OCI-LY3 (cell line): ENCODE measurements at regions not wholly inside any gene's neighbourhood (a gene's known extent, or its start where the extent isn't known, plus 50 kb on each side); places are given as distances from the start of the nearest gene placed in this dataset.

ENCODE experiments used
- H2AFZ ChIP-seq: fragments of 200-600, 300-600 bp; shearing (Covaris generic); 2 replicates; pipeline ENCODE4 v1.6.0; 2014; ENCODE audit warnings: antibody characterized with exemption, low read depth, low read length
- H3K27ac ChIP-seq: fragments of 200-600, 300-600 bp; sonication (generic); 2 replicates; pipeline ENCODE4 v1.5.1; 2014; ENCODE audit warnings: mild to moderate bottlenecking, low read length, moderate library complexity, mixed read lengths
- H3K27me3 ChIP-seq: fragments of 200-600, 300-600 bp; sonication (generic); 2 replicates; pipeline ENCODE4 v1.6.1; 2014; ENCODE audit warnings: low read depth, low read length, mixed read lengths
- H3K36me3 ChIP-seq: fragments of 200-600, 300-600 bp; sonication (generic); replicated peaks from 2 replicates; pipeline ENCODE3; 2014; ENCODE audit warnings: low read depth, low read length, mixed read lengths
- H3K4me1 ChIP-seq: fragments of 300-600, 200-600 bp; sonication (generic); 2 replicates; pipeline ENCODE4 v1.6.1; 2014; ENCODE audit warnings: low read length, mixed read lengths
- H3K4me2 ChIP-seq: fragments of 200-600, 300-600 bp; sonication (generic); 2 replicates; pipeline ENCODE4 v1.6.1; 2014; ENCODE audit warnings: low read length, mixed read lengths
- H3K4me3 ChIP-seq: fragments of 300-600, 200-600 bp; sonication (generic); 2 replicates; pipeline ENCODE4 v1.5.1; 2014; ENCODE audit warnings: antibody characterized with exemption, mild to moderate bottlenecking, low read length, moderate library complexity
- H3K79me2 ChIP-seq: fragments of 300-600, 200-600 bp; shearing (Covaris generic); 2 replicates; pipeline ENCODE4 v1.6.1; 2014; ENCODE audit warnings: mild to moderate bottlenecking, low read length, mixed read lengths
- H3K9ac ChIP-seq: fragments of 300-600, 200-600 bp; shearing (Covaris generic); 2 replicates; pipeline ENCODE4 v1.6.0; 2014; ENCODE audit warnings: mild to moderate bottlenecking, low read length, moderate library complexity
- H3K9me3 ChIP-seq: fragments of 200-600, 300-600 bp; shearing (Covaris generic); 2 replicates; pipeline ENCODE4 v1.6.1; 2014; ENCODE audit warnings: low read length, mixed read lengths; ENCODE audit not compliant: insufficient read depth
- H4K20me1 ChIP-seq: fragments of 200-600, 300-600 bp; sonication (generic); 2 replicates; pipeline ENCODE4 v1.6.1; 2016; ENCODE audit warnings: low read length, mixed read lengths; ENCODE audit not compliant: insufficient read depth
- EZH2phosphoT487 ChIP-seq: fragments of 200-600 bp; shearing (Covaris generic); IDR thresholded peaks from 2 replicates; pipeline ENCODE4 v1.6.1; 2018; ENCODE audit warnings: antibody characterized with exemption, mixed run types, low read depth
- TF ChIP-seq, protein P1 (sequence below): fragments of 200-600, 300-600 bp; sonication (generic); IDR thresholded peaks from 2 replicates; pipeline ENCODE4 v1.5.1; 2014; ENCODE audit warnings: antibody characterized with exemption, low read length, low read depth

DNA sequence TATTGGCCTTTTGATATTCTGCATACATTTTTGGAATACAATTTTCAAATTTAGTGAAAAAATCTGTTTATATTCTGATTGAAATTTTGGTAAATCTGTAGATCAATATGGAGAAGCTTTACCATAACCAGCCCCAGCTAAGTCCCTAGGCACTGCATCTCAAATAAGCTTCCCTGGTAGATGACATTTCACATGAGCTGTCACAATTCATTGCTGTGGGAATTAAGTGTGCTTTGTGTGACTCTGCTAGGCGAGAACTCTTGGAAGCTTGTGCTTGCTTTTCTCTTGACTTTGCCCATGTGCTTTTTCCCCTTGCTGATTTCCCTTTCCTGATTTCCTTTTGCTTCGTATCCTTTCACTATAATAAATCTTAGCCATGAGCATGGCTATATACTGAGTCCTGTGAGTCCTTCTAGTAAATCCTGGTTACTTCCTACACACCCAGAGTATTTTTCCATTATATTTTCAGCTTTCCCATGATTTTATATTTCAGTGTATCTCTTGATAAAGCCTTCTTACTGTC is 166.5 kb upstream of the MMS22L start:
- H3K4me3 ChIP-seq, result no peak overlapping the region
- H3K79me2 ChIP-seq, result no peaks in the 10 kb centered on the region
- no peaks in the 10 kb centered on the region for H3K36me3 ChIP-seq
- no peak overlapping the region for H3K4me2 ChIP-seq
- no peak overlapping the region for H2AFZ ChIP-seq
- no peak overlapping the region for H3K27ac ChIP-seq
- H3K27me3 ChIP-seq, result no peaks in the 10 kb centered on the region
- H3K9ac ChIP-seq, result no peak overlapping the region
- H3K9me3 ChIP-seq, result no peaks in the 10 kb centered on the region
- no peak for TF ChIP-seq EZH2phosphoT487
- TF ChIP-seq, protein P1, sequence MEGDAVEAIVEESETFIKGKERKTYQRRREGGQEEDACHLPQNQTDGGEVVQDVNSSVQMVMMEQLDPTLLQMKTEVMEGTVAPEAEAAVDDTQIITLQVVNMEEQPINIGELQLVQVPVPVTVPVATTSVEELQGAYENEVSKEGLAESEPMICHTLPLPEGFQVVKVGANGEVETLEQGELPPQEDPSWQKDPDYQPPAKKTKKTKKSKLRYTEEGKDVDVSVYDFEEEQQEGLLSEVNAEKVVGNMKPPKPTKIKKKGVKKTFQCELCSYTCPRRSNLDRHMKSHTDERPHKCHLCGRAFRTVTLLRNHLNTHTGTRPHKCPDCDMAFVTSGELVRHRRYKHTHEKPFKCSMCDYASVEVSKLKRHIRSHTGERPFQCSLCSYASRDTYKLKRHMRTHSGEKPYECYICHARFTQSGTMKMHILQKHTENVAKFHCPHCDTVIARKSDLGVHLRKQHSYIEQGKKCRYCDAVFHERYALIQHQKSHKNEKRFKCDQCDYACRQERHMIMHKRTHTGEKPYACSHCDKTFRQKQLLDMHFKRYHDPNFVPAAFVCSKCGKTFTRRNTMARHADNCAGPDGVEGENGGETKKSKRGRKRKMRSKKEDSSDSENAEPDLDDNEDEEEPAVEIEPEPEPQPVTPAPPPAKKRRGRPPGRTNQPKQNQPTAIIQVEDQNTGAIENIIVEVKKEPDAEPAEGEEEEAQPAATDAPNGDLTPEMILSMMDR, result no peak
- H4K20me1 ChIP-seq, result no peaks in the 10 kb centered on the region
- H3K4me1 ChIP-seq, result no peaks in the 10 kb centered on the region

DNA sequence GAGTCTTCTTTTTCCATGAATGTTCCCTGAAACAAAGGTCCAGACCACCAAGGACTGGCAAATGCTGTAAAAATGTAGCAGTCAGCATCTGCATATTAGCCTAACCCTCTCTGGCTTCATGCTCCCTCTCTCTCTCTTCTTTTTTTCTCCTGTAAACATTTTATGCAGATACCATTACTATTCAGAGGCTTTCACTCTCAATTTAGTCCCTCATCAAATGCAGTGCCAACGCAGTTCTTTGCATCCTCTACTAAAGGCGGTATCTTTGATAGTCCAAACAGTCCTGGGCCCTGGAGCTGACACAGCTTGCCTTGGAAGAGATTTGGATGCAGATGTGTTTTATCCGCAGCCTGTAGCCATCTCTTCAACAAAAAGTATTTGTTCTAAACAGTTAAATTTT is 167.1 kb upstream of the MMS22L start:
- H3K9ac ChIP-seq, result no peak overlapping the region
- no peaks in the 10 kb centered on the region for H3K27me3 ChIP-seq
- no peaks in the 10 kb centered on the region for H4K20me1 ChIP-seq

DNA sequence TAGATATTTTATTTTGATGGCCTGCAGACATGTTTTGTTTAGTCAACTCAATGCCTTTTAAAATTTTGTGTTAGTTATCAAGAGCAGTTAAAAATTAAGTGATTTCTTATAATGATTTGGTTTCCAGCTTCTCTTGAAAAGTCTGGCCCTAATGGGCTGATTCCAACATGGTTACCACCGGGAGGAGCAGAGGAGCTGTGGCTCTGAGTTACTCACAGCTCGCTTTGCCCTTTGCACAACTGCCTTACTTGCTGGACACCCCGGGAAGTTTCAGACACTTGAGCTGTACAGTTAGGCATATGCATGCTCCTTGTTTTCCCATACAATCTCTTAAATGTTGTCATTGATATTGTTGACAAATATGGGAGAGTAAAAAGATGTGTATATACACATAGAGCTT is 173.1 kb upstream of the MMS22L start:
- Histone ChIP-seq H3K36me3 (no peaks in the 10 kb centered on the region), H3K4me2 (no peak overlapping the region), H4K20me1 (no peaks in the 10 kb centered on the region)

More for the DNA sequence above, 167.1 kb upstream of the MMS22L start:
- Histone ChIP-seq H3K4me3 (no peak overlapping the region), H3K79me2 (no peaks in the 10 kb centered on the region), H3K9me3 (no peaks in the 10 kb centered on the region), H3K27ac (no peak overlapping the region), H3K4me1 (0 out of 2 replicates have a peak, but pooled peaks cover 2% of the 10 kb centered on the region), H2AFZ (no peak overlapping the region), H3K36me3 (no peaks in the 10 kb centered on the region), H3K4me2 (no peak overlapping the region)
- TF ChIP-seq, protein P1, result no peak

DNA sequence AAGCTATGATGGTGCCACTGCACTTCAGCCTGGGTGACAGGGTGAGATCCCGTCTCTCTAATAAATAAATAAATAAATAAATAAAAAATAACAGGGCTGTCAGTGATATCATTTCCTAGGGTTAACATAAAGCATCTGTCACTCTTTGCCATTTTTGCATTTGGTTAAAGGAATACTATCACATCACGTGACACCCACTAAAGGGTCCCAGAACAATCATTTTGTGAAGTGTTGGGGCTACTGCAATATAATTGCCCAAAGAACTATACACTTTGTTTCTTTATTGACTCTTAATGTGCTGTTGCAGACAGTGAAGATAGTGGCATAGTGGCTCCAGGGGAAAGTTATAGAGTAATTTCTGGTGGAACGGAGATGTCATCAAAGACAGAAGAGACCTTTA is 176.5 kb upstream of the MMS22L start:
- Histone ChIP-seq H3K79me2 (no peaks in the 10 kb centered on the region), H3K4me1 (peaks cover 25% of the 10 kb centered on the region), H3K36me3 (no peaks in the 10 kb centered on the region), H3K27ac (no peak overlapping the region), H3K27me3 (no peaks in the 10 kb centered on the region), H3K4me2 (no peak overlapping the region), H2AFZ (no peak overlapping the region), H3K4me3 (no peak overlapping the region), H3K9ac (no peak overlapping the region), H4K20me1 (no peaks in the 10 kb centered on the region), H3K9me3 (no peaks in the 10 kb centered on the region)
- TF ChIP-seq EZH2phosphoT487, result no peak
- TF ChIP-seq, protein P1, result no peak

More for the DNA sequence above, 173.1 kb upstream of the MMS22L start:
- TF ChIP-seq, protein P1, result no peak
- TF ChIP-seq EZH2phosphoT487, result no peak
- Histone ChIP-seq H3K9ac (no peak overlapping the region), H3K27ac (no peak overlapping the region), H3K79me2 (no peaks in the 10 kb centered on the region), H3K9me3 (no peaks in the 10 kb centered on the region), H3K4me3 (no peak overlapping the region), H3K4me1 (peaks cover 14% of the 10 kb centered on the region), H2AFZ (no peak overlapping the region), H3K27me3 (no peaks in the 10 kb centered on the region)
